ENCODE measurements at regions not wholly inside any gene's neighbourhood (a gene's known extent, or its start where the extent isn't known, plus 50 kb on each side); places are given as distances from the start of the nearest gene placed in this dataset.

DNA sequence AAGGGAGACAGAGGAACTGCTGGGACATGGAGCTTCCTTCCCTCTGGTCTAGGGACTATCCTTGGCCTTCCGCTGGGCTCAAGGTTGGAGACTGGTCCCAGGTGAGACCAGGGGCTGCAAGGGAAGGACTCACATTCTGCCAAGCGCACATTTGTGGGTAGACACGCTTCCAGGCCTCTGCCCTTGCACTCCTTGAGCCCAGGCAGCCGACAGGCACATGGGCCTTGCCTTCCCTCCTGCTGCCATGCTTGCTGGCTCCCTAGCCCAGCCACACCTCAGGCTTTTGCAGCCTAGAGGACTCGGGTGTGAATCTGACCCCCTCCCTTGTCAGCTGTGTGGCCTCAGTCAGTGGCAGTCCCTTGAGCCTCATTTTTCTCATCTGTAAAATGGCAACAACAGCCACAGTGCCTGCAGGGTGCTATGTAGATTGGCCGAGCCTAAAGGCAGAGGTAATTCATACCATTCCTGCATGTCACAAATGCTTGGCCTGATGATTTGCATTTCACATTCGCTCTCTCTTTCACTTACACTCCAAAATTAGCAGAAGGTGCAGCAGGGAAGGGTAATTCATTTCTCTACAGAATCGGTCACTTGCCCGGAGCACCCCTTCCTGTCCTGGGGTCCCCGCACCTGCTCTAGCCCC lies 57.6 kb upstream of the NECTIN1 start:
- in situ Hi-C loops (cut with HindIII; ENCODE audit: low sequenced_read_pairs) = no loop called here

DNA sequence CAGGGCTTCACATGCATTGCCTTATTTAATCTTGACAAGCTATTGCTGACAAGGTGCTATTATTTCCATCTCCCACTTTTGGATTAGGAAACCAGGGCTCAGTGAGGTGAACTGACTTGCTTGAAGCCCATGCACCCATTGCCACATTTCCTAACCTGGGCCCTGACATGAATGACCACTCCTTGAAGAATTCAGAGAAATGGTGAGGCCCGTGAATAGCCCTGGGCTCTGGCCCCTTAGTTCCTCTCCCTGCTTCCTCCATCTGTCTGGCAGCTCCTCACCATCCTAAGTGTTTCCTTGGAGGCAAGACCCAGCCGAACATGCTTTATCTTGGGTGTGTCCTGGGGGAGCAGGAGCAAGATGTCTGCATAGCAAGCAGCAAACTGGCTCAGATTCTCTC lies 56.1 kb upstream of the NECTIN1 start:
- in situ Hi-C loops (cut with HindIII; ENCODE audit: low sequenced_read_pairs) = no loop called here

DNA sequence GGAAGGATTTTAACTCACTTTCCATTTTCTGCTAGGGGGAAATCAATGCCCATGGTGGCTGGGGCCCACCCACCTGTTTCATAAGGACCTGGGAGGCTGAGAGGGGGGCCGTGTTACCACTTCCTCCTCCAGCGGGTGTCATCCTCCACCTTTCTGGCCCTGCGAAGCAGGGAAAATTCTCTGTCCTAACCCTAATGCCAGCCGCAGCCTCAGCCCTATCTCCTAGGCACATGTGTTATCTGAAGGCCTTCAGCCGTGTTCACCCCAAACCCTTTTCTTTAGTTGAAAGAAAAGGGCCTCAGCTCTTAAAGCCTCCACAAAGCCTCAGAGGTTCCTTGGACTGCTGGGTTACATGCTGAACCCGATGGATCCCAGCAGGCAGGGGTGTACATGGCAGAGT lies 55.4 kb upstream of the NECTIN1 start:
- in situ Hi-C loops (cut with HindIII; ENCODE audit: low sequenced_read_pairs) = no loop called here

DNA sequence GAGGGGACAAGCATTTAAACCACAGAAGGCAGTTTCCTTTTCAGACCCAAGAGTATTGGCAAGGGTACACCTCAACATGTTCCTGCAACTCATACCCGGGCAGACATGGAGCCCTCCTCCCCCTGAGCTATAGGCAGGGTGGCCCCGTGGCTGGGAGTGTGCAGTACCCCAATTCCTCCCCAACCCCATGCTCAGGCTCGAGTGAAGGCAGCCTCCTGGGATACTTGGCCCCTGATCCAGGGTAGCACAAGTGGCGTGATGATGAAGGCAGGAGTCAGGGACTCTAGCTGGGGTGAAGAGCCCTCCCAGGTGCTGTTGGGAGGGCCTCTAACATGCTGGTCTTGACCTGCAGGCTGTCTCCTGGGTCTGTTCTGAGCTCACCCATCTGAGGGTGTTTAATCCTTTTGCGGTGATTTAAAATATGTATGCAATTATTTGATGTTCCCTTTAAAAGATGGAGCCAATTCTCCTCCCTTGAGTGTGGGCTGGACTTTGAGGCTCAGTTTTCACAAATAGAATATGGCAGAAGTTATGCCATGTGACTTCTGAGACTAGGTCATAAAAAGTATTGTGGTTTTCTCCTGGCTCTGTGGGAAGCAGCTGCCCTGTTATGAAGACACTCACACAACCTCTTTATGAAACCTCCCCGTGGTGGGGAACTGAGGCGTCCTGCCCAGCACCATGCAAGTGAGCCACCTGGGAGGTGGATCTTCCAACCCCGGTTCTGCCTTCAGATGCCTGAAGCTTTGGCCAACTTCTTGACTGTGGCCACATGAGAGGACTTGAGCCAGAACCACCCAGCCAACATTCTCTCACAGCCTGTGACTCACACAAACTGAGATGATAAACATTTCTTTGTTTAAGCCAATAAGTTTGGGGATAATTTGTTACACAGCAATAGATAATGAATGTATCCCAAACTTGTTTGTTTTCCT lies 54.7 kb upstream of the NECTIN1 start:
- in situ Hi-C loops (cut with HindIII; ENCODE audit: low sequenced_read_pairs) = no loop called here

DNA sequence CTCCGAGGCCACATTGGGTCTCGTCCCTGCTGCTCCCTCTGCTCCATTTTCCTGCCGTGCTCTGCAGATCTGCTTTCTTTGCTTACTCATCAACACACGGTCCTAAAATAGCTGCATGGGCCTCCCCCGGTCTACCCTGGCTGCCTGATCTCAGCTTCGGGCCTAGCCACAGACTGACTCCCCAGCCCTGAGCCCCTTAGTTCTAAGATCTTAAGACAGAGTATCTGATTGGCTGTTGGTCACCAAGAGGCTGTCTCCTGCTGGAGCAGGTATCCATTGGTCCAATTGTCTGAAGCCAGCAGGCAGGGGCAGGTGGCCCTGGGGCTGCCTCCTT lies 53.7 kb upstream of the NECTIN1 start:
- in situ Hi-C loops (cut with HindIII; ENCODE audit: low sequenced_read_pairs) = no loop called here

DNA sequence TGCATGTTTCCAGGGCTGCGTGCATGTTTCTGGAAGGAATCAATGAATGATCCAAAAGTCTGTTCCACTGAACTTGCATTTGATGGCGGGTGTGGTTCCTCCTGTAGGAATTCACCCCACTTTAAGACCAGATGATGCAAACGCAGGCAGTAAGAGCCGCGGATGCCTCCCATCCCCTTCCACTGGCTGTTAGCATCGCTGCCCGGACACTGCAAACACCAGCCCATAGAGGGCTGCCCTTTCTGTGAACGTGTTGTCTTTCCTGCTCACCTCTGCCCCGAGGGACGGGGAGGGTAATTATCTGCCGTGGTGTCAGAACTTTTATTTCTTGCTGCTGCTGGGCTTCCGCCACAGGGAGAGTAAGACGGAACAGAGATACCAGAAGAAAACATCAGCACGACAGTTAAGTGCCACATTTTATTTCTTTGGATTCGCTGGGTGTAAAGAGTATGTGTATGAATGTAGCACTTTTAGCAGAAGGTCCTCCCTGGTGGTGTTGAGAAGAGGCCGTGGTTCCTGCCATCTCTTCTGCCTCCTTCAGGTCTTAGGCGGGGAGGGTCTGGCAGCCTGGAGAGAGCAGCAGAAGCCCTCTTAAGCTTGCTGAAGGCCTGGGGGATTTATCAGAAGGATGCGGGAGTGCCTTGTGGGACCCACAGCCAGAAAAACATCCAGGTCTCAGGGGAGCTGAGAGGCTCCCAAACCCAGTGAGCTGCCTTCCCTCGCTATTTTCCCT lies 53.2 kb upstream of the NECTIN1 start:
- in situ Hi-C loops (cut with HindIII; ENCODE audit: low sequenced_read_pairs) = no loop called here

DNA sequence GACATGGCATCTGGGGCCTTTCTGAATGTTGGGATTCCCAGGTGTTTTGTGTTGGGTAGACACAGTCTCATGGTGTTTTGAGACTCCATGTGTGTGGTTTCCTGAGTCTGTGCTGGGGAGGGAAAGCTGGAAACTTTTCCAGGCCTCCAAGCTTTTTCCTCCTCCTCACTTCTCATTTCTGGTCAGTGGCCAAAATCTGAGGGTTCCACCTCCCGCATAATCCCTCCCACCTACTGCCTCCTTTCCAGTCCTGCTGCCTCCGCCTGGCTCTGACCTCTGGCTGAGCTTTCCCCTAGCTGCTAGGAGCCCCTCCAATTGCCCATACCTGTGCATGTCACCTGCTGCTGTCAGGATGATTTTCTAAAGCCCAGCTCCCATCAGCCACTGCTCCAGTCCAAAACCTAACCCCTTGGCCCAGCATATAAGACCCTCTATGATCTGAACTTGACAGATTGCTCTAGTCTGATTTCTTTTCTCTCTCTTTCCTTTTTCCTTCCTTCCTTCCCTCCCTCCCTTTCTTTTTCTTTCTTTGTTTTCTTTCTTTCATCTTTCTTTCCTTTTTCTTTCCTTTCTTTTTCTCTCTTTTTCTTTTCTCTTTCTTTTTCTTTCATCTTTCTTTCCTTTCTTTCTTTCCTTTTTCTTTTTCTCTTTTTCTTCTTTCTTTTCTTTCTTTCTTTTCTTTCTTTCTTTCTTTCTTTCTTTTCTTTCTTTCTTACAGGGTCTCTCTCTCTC lies 51.4 kb upstream of the NECTIN1 start:
- in situ Hi-C loops (cut with HindIII; ENCODE audit: low sequenced_read_pairs) = no loop called here

DNA sequence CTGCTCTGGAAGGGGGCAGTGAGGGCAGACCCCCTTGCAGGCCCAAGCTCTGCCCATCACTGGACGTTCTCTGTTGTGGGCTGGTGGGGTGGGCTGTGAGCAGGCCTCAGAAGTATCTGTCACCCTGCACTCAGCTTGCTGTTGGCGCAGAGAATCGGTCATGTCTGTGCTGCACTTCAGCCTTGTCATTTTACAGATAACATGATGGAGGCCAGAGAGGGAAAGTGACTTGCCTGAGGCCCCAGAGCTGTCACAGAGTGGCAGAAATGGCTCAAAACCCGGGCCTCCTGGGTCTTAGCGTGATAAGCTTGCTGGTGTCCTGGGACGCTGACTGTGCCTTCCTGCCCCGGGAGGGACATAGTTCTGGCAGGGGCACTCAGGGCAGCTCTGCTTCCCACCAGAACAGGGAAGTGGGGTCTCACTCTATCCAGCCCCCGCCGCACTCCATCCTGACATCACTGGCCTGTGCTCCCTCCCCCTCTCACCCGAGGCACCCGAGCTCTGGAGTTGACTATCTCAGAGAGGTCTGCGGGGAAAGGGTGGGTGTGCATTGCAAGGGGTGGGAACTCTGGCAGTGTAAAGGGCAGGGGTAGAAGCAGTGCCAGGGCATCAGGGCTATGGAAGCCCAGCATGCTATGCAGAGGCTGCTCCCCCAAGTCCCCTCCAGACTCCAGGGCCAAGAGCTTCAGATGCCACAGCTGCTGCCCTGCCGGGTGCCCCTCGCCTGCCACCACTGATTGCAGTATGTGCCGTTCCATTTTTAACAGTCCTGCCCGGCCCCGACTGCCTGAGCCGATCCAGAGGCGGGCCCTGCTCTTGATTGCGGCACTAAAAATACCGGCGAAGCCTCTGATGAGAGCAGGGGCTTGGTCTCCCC lies 50.4 kb upstream of the NECTIN1 start:
- in situ Hi-C loops (cut with HindIII; ENCODE audit: low sequenced_read_pairs) = no loop called here
